GM19455 (cell line): ENCODE measurements at regions not wholly inside any gene's neighbourhood (a gene's known extent, or its start where the extent isn't known, plus 50 kb on each side); places are given as distances from the start of the nearest gene placed in this dataset.
"Not testable (repeated sequence)": the region's sequence is repeated elsewhere in the genome, so short reads cannot be mapped to it uniquely, and the experiment has no call there.

Source experiments
- ATAC-seq: cut with Tn5 transposase; IDR thresholded peaks from one replicate; pipeline ENCODE4 v1.9.1; 2021; ENCODE audit not compliant: unreplicated experiment

DNA sequence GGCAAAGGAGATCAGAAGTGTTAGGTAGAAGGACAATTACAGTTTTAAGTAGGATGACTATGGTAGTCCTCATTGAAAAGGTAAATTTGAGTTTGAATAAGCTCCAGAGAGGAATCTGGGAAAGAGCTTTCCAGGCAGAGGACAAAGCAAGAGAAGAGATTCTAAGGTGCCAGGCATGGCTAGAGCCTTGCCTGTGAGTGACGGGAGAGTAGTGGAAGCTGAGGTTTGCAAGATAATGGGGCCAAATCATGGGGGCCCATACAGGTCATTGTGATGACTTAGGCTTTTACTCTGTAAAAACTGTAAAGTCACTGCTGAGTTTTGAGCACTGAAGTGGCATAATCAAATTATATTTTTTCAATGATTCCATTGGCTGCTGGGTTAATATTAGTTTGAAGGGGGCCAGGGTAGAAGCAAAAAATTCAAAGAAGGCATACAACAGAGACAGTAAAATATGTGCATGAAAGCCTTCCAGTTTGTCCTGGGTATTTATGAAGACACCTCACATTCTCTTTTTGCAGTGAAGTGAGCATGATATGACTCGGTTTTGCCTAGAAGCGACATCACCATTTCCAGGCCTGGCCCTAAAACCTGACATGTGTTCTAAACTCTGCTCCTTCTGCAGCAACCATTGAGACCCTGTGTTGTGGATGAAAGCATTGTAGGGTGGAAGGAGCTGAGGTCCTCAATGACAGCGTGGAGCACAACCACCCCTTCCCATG is 279.8 kb upstream of the TNC start:
- ATAC-seq, result no peak

DNA sequence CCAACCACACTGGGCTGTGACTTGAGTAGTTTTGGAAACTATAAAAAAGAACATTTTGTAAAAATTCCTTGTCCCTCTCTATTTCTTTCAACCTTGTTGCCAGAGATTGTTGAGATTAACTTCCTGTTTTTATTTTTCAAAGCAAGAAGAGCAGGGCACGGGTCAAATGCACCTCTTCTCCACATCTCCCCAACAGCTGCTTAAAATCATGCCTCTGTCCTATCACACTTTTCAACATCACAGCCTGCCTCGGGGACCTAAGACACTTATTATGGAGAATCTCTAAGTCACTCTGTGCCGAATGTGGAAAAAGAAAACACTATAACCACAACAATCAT is 280.3 kb upstream of the TNC start:
- no peak for ATAC-seq

DNA sequence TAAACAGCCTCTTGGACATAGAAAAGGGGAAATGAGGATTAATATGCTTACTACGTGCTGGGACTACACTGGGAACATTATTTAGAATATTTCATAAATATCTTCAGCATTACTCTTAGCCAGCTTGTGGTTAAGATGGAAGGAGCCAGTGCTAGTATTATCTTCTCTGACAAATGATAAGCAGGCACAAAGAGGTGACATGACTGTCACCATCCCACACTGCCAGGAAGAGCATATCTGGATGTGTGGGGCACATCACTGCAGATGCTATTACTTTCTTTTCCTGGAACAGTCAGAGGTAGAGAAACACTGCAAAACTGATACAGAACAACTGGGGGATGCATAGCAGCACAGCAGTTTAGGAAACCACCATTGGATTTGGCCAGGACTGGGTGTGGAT is 281.0 kb upstream of the TNC start:
- no peak for ATAC-seq

DNA sequence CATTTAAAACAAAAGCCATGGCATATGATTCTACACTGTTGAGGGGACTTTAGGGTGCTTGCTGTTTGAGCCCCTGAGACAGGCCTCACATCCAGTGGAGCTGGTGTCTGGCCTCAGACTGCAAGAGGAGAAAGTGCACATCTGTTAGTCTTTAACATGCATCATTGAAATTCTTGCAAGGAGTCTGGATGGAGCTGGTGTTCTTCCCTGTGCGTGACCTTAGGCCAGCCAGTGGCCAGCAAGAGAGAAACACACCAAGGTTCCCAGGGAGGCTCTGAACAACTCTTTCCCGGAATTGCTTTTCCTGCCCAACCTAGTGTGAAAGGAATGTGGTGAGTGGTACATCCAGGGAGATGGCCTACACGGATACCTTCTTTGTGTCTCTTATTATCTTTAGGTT is 282.8 kb upstream of the TNC start:
- ATAC-seq, result no peak

- no peak for ATAC-seq
These were observed 283.9 kb upstream of the TNC start for GRCh38 chr9:115401756-115402327.

DNA sequence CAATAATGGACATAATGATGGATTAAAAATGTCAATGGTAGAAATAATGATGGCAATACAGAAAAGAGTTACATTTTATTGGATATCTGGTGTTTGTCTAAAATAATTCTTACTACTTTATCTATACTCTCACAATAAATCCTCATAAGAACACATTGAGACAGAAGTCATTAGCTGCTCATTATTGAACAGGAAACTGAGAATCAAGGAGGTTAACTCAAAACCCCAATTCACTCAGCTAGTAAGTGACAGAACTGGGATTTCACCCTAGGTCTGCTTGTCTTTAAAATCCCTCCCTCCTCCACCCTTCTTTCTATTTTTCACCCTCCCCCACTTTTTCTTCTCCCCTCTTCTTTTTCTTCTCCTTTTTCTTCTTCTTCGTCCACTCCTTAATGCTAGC is 285.8 kb upstream of the TNC start:
- ATAC-seq, result no peak

DNA sequence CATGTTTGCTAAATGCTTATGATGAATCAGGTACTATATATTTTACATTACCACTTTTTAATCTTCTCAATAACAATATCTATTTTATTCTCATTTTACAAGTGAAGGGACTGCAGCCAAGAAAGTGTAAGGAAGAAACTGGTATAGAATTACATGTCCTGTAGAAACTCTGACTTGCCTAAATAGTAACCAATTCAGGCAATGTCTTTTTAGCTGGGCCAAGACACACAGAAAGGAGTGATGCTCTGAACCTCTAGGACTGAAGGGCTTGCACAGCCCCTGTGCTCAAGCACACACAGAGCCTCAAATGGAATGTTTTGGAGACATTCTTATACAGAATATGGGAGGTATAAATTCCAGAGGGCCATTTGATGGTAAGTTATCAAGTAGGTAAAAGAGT is 286.4 kb upstream of the TNC start:
- no peak for ATAC-seq

GRCh38 chr9:115411516-115411915 is 293.6 kb upstream of the TNC start:
- ATAC-seq, result no peak

DNA sequence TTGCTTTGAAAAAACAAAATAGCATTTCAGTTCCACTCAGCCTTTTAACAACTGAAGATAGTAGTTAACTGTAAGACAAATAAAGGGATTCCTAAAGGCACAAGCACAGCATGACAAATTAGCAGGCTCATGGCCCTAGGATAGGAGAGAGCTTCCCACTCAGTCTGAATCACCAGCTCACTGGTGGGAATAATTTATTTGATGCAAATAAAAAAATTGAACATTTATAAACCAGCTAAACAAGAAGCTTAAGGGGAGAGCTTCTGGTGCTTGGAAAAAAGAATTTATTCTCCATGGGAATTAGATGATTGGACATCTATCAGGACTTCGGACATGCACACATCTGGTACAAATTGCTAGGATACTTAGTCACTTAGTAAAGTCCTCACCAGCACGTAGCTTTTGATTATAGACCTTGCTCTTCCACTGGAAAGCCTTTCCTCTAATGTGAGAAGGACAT is 294.1 kb upstream of the TNC start:
- no peak for ATAC-seq

DNA sequence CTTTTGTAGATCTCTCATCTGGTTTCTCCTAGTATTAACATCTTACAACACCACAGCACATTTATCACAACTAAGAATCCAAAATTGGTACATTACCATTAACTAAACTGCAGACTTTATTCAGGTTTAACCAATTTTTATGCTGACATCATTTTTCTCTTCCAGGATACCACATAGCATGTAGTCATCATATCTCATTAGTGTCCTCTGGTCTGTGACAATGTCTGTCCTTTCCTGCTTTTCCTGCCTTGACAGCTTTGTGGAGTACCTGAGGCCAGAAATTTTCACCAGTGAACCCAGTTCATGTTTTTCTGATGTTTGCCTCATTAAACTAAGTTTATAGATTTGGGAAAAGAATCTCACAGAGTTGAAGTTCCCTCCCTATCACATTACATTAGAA is 294.7 kb upstream of the TNC start:
- ATAC-seq, result no peak

DNA sequence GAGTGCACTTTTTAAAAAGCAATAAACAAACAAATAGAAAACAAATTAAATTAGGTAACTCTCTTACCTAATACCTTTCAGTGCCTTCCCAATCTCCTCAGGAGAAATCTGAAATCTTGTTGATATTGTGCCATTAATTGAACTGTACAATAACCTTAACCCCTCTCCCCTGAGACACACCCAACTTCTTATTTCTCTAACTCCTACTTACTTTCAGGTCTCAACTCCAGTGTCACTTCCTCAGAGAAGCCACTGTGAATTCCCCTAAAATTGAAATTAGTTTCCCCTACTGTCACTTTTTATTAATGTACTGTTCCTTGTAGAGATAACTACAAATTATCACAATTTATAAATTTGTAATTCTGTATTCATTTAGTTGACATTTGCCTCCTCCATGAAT is 295.3 kb upstream of the TNC start:
- no peak for ATAC-seq

DNA sequence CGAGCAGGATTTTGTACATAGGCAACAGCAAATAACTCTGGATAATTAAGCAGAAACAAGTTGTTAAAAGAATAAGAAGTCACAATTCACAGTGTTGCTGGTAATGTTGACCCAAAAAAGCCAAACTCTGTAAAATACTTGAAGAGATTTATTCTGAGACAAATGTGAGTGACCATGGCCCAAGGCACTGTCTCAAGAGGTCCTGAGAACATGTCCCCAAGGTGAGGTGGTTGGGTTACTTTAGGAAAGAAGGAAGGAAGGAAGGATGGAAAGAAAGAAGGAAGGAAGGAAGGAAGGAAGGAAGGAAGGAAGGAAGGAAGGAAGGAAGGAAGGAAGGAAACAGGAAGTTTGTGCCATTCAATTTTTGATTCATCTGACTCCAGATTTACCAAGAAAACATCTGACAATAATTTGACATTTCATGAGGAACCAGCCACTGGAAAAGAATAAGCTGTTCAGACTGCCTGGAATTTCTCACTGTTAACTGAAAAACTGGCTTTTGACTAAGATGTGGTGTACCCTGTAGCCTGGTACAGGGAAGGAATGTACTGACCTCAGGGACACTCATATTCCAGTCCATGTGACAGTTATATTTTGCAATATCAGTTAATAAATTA is 295.9 kb upstream of the TNC start:
- ATAC-seq, result no peak

DNA sequence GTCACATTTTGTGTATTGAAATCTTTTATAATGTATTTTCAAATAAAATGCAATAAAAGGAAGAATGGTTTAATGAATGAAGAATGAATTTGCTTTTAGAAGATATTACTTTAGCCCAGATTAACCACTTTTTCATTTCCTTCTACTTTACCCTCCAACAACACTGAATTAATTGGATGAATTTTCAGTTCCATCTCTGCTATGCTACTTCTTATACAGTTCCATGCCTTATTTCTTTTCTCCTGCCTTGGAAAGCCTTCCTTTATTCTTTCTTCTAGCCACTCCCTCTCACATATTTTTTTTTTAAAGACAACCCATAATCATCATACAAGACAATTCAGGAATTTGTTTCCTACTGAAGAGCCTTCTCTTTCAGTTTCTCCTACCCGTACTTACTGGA is 296.6 kb upstream of the TNC start:
- ATAC-seq, result no peak

- ATAC-seq, result no peak
These were observed 297.5 kb upstream of the TNC start for GRCh38 chr9:115415450-115415849.

DNA sequence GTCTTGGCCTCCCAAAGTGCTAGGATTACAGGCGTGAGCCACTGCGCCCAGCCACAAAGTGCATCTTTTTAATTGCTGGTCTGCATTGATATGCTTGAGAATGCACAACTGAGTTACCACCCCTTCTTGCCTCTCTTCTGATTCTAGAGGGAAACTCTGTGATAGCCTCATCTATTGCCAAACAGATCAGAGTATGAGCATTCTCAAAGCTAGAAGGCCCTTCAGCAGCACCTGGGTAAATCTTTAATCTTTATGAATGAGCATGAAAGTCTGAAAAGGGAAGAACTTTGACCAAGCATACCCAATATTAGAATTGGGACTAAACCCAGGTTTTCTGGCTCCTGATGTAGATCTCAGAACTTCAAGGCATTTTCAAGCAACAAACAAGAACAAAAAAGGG is 298.3 kb upstream of the TNC start:
- no peak for ATAC-seq

- not testable (repeated sequence) for ATAC-seq
These were observed 300.2 kb upstream of the TNC start for GRCh38 chr9:115418181-115418580.

- no peak for ATAC-seq
These were observed 305.0 kb upstream of the TNC start for GRCh38 chr9:115422932-115423440.

DNA sequence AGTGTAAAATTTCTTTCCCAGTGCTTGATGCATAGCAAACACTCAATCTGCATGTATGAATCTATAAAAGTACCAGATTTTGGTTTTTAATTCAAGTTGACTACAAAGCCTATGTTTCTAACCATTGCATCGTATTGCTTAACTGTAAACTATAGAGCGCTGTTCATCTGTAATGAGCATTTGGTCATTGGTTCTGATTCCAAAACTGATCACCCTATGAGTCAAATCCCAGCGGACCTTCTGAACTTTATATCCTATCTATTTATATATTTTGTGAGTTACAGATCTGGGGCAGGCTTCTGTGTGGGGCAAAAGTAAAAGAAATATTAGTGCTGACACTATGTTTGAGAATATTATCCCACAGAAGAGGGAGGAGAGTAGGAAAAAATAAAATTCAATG is 305.7 kb upstream of the TNC start:
- no peak for ATAC-seq

- ATAC-seq, result no peak
These were observed 307.6 kb upstream of the TNC start for GRCh38 chr9:115425601-115426000.

GRCh38 chr9:115437418-115437817 is 319.5 kb upstream of the TNC start:
- no peak for ATAC-seq

DNA sequence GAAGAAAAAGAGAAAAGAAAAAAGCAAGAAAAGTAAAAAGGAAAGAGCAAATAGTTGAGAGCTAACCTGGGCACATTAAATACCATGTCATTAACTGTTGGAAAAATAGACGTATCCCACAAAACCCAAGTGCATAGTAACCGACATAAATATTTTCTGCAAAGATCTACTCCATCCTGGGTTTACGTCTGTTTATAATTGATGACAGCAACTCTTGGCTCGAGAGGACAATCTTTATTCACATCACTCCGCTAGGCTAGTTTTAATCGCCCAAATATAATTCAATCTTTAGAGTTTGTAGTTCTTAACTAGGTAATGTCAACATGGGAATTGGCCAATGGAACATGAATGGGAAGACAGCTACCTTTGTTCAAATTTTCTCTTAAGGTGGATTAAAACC is 321.7 kb upstream of the TNC start:
- no peak for ATAC-seq

GRCh38 chr9:115442054-115442453 is 324.1 kb upstream of the TNC start:
- ATAC-seq, result no peak

- ATAC-seq, result no peak
These were observed 325.9 kb upstream of the TNC start for GRCh38 chr9:115443890-115444289.
